ENCODE measurements at regions not wholly inside any gene's neighbourhood (a gene's known extent, or its start where the extent isn't known, plus 50 kb on each side); places are given as distances from the start of the nearest gene placed in this dataset.

GRCh38 chr12:124205405-124205804 lies 89.5 kb upstream of the RFLNA start:
- TF ChIP-seq POLR2A (IDR thresholded peaks at IDR 0.05): no peak
- no peak for TF ChIP-seq CTCF (IDR thresholded peaks at IDR 0.05)
- Histone ChIP-seq H3K27ac (no peak overlapping the region), H3K27me3 (no peaks in the 10 kb centered on the region), H3K36me3 (no peaks in the 10 kb centered on the region), H3K4me3 (no peak overlapping the region), H3K4me1 (no peaks in the 10 kb centered on the region), H3K9me3 (no peaks in the 10 kb centered on the region)
- intact Hi-C loops (cut with DNase I): no loop called here
- DNase-seq: no peak
- 76% methylated on average over 2 of the region's 2 CpGs for WGBS (ENCODE audit: insufficient coverage, low coverage, low lambda C conversion rate, missing lambda C conversion rate)
- no peak for ATAC-seq

GRCh38 chr12:124207049-124207448 lies 87.8 kb upstream of the RFLNA start:
- ATAC-seq: no peak
- TF ChIP-seq CTCF (IDR thresholded peaks at IDR 0.05): no peak
- intact Hi-C loops (cut with DNase I): no loop called here
- Histone ChIP-seq H3K4me1 (no peaks in the 10 kb centered on the region), H3K27ac (no peak overlapping the region), H3K9me3 (no peaks in the 10 kb centered on the region), H3K4me3 (no peak overlapping the region), H3K27me3 (no peaks in the 10 kb centered on the region), H3K36me3 (no peaks in the 10 kb centered on the region)
- 50% methylated on average over 1 of the region's 1 CpG for WGBS (ENCODE audit: insufficient coverage, low coverage, low lambda C conversion rate, missing lambda C conversion rate)
- no peak for DNase-seq

- Histone ChIP-seq H3K4me1 (no peaks in the 10 kb centered on the region), H3K9me3 (no peaks in the 10 kb centered on the region), H3K36me3 (no peaks in the 10 kb centered on the region), H3K27me3 (no peaks in the 10 kb centered on the region), H3K27ac (no peak overlapping the region), H3K4me3 (no peak overlapping the region)
- ATAC-seq (no peak), DNase-seq (no peak)
- 63% methylated on average over 11 of the region's 15 CpGs for WGBS (ENCODE audit: insufficient coverage, low coverage, low lambda C conversion rate, missing lambda C conversion rate)
- intact Hi-C loops (cut with DNase I): no loop called here
- TF ChIP-seq POLR2A (IDR thresholded peaks at IDR 0.05): no peak
- no peak for TF ChIP-seq CTCF (IDR thresholded peaks at IDR 0.05)
These were observed 87.3 kb upstream of the RFLNA start for GRCh38 chr12:124207617-124208016.

GRCh38 chr12:124208489-124208888 lies 86.4 kb upstream of the RFLNA start:
- H3K36me3 ChIP-seq: no peaks in the 10 kb centered on the region
- H3K27me3 ChIP-seq: no peaks in the 10 kb centered on the region
- DNase-seq: no peak
- no peak for ATAC-seq
- TF ChIP-seq POLR2A (IDR thresholded peaks at IDR 0.05) (no peak), CTCF (IDR thresholded peaks at IDR 0.05) (no peak)
- no peaks in the 10 kb centered on the region for H3K9me3 ChIP-seq
- H3K4me1 ChIP-seq: no peaks in the 10 kb centered on the region
- WGBS (ENCODE audit: insufficient coverage, low coverage, low lambda C conversion rate, missing lambda C conversion rate): 67% methylated on average over 1 of the region's 15 CpGs
- H3K27ac ChIP-seq: no peak overlapping the region
- no peak overlapping the region for H3K4me3 ChIP-seq
- intact Hi-C loops (cut with DNase I): no loop called here

- WGBS (ENCODE audit: insufficient coverage, low coverage, low lambda C conversion rate, missing lambda C conversion rate): 80% methylated on average over 4 of the region's 4 CpGs
- no peaks in the 10 kb centered on the region for H3K9me3 ChIP-seq
- intact Hi-C loops (cut with DNase I): no loop called here
These were observed 83.8 kb upstream of the RFLNA start for GRCh38 chr12:124210991-124211577.

More at GRCh38 chr12:124210991-124211577, 83.8 kb upstream of the RFLNA start:
- H3K4me3 ChIP-seq: no peak overlapping the region
- no peaks in the 10 kb centered on the region for H3K27me3 ChIP-seq
- H3K27ac ChIP-seq: no peak overlapping the region
- no peak for TF ChIP-seq CTCF (IDR thresholded peaks at IDR 0.05)
- TF ChIP-seq POLR2A (IDR thresholded peaks at IDR 0.05): no peak
- no peaks in the 10 kb centered on the region for H3K36me3 ChIP-seq
- H3K4me1 ChIP-seq: no peaks in the 10 kb centered on the region
- DNase-seq: no peak
- ATAC-seq: no peak
